NCI-H82 (cell line): ENCODE measurements at regions not wholly inside any gene's neighbourhood (a gene's known extent, or its start where the extent isn't known, plus 50 kb on each side); places are given as distances from the start of the nearest gene placed in this dataset.

Experiments
- DNase-seq: peaks from one replicate; lab custom pipeline; 2025; lab: John Stamatoyannopoulos, UW

DNA sequence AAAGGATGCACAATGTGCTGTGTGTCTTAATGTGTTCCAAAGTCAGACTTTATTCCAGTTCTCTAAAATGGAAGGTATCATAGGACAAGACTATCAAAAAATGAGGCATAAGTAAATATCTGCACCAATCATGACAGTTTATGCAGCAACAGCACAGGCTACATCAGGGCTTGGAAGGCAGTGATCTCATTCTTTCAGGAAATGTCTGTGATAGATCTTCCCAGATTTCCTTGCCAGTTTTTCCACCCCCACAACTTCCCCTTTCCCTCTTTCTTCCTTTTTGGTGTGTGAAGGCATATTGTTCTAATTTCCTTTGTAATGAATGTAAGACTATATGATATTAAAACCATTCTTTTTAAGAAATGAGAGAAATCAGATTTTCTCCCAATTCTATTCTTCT is 326.7 kb downstream of the ATP23 start:
- DNase-seq, result no peak

DNA sequence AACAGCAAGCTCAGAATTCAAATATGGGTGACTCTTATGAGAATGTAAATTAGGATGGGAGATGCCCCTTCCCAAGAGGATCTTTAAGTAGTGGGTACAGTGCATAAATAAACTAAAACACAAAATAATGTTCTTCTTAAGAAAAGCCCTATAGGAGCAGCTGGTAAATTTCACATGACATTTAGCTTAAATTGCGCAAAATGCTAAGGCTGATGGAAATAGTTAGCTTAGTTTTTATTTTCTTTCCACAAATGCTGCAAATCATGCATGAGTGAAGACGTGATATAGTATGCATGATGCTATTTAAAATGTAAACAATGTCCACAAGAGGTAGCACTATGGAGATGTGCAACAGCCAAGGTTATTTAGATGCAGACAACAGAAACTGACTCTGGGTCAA is 328.1 kb downstream of the ATP23 start:
- DNase-seq, result no peak

DNA sequence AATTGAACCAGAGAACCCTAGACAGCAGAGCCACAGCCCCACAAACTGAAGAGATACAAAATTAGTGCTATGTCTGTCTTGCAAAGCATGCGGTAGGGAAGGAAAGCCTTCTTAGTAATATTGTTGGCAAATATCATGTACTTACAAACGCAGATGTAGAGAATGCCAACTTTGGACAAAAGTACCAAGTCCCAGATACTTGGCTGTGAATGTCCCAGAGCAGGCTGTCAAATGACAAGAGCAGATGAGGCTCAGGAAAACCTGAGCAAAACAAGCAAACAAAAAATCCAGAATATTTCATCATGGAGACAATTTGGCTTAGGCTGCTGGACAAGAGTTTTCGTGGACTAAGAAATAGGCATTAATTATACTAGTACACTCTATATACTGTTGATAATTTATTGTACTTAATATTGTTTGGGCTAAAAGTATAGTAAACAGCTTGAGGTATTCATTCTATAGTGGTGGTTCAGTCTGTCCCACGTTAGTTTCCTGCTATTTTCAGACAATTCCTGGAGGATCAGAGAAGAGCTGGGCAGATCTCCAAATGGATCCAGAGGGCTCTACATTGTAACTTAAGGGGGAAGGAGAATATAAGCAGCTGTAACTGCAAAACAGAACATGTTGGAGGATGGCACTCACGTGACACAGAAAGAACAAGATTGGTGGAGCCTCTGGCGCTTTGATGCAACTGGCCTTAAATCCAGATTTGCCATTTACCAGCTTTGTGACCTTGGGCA is 329.8 kb downstream of the ATP23 start:
- no peak for DNase-seq

DNA sequence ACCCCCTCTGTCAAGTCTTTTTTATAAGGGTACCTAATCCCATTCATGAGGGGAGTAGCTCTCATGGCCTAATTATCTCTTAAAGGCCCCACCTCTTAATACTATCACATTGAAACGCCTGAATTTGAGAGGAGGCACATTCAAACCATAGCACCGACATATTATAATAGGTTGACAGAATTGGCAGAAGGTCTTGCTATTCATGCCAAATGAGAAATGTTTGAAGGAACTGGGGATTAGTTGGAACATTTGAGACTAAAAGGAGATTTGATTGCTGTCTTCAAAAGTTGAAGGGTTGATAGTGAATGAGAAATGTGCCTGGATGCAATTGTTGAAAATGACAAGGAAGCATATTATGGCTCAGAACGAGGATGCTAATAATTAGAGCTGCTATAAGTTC is 331.1 kb downstream of the ATP23 start:
- no peak for DNase-seq

DNA sequence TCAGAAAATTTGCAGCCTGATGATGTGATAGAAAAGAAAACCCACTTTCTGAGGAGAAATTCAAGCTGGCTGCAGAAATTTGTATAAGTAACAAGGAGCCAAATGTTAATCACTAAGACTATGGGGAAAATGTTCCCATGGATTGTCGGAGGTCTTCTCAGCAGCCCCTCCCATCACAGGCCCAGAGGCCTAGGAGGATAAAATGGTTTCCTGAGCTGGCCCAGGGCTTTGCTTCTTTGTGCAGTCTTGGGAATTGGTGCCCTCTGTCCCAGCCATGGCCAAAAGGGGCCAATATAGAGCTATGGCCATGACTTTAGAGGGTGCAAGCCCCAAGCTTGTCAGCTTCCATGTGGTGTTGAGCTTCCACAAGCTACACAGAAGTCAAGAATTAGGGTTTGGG is 335.9 kb downstream of the ATP23 start:
- no peak for DNase-seq

DNA sequence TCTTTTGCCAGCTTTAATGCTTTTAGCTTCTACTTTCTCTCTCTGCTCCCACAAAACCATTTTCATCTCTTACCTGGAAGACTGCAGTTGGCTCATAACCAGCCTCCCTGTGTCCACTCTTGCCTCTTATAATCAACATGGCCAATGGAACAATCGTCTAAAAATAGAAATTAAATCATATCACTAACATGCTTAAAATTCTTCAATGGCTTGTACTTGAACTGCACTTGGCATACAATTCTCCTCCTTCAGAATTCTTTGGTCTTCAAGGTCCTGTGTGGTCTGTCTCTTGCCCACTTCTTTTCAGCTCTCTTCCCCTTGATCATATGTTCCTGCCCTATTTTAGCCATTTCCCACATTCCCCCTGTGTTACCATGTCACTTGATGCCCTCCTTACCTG is 342.2 kb downstream of the ATP23 start:
- DNase-seq, result no peak

DNA sequence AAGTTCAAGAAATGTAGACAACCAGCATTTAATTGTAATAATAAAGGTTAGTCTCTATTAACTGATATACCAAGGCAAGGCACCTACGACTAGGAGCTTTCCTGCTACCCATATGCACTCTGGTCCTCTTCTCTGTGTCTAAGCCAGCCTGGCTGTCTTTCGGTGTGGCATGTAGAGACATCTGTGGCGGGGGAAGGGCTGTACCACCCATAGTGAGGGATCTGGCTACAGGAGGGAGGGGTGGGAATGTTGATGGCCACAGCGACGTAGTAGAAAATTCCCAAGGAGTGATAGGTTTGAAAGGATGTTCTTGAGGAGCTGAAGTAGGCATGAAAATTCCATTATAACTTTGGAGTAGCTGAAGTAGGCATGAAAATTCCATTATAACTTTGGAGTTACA is 344.2 kb downstream of the ATP23 start:
- DNase-seq, result peak; percentile 94

DNA sequence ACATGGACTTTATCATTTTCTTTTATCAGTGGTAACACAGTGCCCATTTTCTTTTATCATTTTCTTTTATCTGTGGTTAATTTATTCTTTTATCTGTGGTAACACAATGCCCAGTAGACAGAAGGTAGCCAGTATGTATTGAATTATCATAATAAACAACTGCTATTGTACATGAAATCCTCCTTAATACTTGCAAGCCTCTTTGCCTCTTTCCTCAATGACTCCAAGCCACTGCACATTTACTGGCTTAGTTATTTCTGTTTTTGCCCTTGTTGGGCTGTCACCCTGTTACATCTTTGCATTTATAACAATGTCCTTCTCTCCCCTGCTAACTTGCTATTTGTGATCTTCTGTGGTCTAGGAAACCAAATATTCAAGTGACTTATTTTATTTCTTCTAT is 345.0 kb downstream of the ATP23 start:
- peak; percentile 53 for DNase-seq

DNA sequence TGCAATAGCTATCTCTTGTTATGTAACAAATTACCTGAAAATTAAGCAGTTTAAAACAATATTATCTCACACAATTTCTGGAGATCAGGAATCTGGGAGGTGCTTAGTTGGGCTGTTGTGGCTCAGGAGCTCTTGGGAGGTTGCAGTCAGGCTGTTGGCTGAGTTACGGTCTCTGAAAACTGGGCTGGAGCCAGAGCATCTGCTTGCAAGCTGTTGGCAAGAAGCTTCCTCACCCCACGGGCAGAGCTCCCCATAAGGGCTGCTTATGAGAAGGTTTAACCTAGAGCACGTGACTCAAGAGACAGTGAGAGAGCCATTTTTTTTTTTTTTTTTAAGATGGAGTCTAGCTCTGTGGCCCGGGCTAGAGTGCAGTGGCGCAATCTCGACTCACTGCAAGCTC is 346.8 kb downstream of the ATP23 start:
- no peak for DNase-seq

DNA sequence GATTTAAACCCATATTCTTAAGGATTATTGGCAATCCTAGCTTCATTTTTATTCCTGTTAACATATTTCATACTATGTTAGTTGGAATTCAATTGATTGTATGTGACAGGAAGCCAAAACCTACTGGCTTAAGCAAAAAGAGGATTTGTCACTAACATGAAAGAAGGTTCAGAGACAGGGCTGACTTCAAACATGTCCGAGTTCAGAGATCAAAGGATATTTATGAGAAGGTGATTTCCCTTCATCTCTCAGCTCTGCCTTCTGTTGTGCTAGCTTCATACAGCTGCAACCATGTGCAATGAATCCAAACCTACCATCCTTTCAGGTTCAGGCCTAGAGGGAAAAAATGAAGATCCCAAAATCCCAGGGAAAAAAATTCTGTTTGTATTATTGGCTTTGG is 349.7 kb downstream of the ATP23 start:
- DNase-seq, result no peak

DNA sequence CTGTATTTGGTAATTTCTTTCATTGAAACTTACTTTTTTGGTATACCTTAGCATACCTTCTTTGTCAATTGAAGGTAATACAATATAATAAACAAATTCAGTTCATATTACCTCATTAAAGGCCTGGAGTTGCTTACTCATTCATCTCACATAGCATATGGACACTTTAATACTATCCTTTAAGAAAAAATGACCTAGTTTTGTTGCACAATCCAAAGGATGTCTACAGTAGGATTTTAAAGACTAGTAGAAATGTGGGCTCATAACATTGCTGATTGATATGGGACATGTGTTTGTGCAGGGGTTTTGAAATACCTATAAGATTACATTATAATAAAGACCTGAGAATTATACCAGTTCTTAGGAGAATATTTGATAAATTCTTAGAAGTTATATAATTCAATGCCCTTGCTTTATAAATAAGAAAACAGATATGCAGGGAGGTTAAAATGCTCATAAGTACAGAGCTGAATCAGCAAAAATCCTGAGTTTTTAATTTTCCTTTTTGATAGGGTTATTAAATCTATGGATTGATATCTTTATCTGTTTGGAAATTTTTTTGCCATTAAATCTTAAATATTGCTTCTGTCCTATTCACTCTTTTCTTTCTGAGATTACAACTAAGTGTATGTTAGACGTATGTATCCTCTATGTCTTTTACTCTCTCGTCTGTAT is 352.1 kb downstream of the ATP23 start:
- no peak for DNase-seq

DNA sequence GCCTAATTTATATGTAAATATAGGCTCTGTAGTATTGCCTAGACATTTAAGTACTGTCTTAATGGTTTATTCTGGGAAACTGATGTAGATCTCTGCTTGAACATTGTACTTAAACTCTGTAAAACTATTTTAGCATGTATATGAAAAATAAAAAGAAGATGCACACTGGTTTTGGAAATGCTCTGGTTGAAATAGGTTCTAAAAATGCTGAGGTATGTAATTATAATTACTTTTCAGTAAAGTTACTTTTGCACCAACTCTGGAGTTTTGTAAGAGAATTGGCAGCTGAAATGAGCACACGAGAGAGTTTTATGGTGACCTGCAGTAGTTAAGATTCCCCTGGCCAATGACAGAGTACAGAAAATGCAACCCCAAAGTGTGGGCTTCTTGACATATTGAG is 353.9 kb downstream of the ATP23 start:
- no peak for DNase-seq

DNA sequence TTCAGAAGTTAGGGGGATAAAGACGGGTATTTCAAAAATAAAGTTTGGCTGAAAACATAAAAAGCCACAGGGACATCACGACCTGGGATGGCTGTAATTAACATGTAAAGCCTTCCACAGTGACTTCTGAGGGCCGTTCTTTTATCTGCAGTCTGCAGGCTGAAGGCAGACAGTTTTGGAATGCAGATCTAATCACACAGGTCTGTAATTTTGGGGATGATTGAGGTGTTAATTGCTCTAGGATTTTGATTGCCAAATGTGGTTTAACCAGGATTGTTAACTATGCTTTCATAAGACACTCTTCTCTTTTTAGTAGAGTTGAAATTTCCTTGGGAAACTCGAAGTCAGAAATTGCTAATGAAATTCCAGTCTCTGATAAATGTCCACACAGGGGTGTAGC is 355.5 kb downstream of the ATP23 start:
- no peak for DNase-seq

DNA sequence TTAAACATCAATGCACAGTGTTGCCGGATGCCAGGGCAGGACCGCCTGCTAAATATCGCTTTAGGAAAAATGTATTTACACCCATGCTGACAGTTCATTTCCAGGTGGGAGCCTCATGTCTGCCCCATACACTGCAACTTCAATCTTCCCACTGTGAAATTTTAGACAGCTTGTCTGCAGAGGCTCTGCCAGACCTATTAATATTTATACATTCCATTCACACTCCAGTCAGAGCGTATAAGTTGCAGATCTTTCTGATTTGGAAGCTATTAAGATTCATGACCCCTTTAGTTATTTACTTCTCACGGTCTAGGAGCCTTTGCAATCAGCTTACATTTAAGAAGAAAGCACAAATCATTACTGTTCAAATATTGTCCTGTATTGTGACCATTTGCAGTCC is 357.4 kb downstream of the ATP23 start:
- no peak for DNase-seq

DNA sequence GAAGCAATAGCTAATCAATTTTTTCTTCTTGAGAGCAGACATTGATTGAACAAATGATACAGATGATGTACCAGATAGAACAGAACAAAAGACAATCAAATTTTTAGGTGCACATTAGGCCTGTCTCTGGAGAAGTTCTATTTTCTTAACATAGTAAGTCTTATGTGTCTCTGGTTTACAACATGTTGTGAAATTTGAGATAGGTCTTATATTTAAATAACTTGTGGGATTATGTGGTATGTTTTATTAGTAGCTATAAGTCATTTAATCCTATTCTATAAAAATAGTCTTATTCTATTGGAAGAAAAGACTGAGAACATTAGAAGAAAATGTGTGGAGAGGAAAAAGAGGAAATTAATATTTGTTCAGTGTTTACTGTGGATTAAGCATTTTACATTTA is 358.0 kb downstream of the ATP23 start:
- DNase-seq, result no peak

DNA sequence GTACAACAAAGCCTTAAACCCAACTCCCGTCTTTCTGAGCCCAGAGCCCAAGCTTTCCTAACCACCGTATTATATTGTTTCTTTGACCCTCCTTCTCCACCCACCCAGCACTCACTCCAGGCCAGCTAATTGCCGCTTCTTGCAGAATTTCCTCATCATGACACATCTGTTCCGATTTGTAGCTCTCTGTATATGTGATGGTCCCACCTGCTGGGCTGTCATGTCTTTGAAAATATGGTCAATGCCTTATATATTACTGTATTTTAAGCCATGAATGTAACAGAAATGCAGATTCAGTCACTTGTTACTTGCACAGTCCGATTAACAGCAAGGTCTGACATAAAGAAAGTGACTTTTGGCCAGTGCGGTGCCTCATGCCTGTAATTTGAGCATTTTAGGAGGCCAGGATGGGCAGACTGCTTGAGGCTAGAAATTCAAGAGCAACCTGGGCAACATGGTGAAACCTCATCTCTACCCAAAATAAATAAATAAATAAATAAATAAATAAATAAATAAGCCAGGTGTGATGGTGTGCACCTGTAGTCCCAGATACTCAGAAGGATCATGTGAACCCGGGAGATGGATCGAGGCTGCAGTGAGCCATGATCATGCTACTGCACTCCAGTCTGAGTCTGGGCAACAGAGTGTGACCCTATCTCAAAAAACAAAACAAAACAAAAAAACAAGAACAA is 359.8 kb downstream of the ATP23 start:
- no peak for DNase-seq

DNA sequence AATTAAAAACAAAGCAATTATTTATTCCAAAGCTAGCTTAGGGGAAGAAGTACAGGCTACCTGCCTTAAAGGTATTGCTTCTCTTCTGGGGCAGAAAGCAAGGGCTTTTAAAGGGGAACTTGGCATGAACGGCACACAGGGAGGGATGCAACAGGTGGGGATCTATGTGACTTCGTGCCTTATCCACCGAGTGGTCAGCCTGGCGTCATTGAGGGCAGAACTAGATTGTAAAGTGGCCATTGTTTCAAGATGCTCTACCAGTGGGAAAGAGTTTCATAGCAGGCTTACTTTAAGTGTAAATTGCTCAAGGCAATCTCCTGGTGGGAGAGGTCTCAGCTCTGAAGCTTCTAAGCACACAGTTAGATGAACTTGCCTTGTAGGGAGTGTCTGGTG is 360.4 kb downstream of the ATP23 start:
- no peak for DNase-seq

DNA sequence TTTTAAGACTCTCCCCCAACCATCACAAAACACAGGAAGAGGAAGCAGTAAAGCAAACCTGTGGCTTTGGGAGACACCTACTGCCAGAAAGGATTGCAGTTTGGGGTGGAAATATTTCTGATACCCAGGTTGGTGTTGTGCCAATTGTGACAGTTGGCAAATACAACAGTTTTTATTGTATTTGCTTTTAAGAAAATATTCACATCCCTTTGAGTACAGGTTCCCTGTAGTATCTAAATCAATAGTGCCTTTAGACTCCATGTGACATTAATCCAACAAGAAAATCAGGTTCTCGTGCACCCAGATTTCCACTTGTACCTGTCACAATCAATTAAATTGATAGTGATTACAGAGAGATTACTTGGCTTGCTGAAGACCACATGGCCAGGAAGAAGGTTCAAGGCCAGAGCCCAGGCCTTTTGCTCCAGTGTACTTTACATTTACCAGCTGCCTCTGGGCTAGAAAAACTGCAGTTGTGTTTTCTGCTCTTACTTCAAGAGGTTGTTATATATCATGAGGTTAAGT is 361.2 kb downstream of the ATP23 start:
- DNase-seq, result peak; percentile 75

DNA sequence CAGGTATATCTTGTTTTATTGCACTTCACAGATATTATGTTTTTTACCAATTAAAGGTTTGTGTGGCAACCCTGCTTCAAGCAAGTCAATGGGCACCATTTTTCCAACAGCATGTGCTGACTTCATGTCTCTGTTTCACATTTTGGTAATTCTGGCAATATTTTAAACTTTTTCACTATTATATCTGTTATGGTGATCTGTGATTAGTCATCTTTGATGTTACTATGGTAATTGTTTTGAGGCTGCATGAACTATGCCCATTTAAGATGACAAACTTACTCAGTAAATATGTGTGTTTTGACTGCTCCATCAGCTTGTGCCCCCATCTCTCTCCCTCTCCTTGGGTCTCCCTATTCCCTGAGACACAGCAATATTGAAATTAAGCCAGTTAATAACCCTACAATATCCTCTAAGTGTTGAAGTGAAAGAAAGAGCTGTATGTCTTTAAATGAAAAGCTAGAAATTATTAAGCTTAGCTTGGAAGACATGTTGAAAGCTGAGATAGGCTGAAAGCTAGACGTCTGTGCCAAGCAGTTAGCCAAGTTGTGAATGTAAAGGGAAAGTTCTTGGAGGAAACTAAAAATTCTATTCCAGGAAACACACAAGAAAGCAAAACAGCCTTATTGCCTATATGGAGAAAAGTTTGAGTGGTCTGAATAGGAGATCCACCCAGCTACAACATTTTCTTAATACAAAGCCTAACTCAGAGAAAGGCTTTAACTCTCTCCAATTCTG is 365.1 kb downstream of the ATP23 start:
- DNase-seq, result no peak

DNA sequence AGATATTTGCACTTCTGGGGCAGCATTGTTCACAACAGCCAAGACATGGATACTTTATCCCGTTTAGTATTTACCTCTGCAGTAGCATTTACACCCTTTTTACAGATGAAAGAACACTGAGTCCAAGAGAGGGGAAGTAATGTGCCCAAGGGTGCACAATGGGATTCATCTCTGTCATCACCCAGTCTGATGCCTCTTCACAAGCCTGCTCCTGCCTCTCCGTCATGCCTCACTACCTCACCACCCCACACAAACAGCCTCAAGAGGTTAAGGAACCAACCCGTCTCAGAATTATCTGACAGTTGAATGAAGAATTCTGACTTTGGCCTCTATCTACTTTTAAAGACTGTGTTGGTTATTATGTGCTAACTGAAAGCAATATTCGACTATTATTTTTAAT is 368.4 kb downstream of the ATP23 start:
- DNase-seq, result no peak

DNA sequence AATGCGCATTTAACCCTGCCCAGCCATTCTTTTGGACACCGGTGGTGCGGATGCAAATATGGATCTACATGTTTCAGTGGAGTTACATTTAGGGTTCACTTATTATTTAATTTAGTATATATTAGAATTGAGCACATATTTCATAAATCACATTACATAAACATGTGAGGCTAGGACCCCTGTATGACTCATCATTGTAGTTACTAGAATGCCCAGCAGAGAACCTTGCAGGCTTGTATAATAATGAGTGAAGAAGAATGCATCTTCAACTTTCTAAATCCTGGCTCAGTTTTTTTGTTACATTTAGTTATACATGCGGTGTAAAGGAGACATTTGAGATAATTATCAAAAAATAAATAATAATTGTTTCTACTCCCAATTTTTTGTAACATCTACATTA is 369.0 kb downstream of the ATP23 start:
- DNase-seq, result no peak

DNA sequence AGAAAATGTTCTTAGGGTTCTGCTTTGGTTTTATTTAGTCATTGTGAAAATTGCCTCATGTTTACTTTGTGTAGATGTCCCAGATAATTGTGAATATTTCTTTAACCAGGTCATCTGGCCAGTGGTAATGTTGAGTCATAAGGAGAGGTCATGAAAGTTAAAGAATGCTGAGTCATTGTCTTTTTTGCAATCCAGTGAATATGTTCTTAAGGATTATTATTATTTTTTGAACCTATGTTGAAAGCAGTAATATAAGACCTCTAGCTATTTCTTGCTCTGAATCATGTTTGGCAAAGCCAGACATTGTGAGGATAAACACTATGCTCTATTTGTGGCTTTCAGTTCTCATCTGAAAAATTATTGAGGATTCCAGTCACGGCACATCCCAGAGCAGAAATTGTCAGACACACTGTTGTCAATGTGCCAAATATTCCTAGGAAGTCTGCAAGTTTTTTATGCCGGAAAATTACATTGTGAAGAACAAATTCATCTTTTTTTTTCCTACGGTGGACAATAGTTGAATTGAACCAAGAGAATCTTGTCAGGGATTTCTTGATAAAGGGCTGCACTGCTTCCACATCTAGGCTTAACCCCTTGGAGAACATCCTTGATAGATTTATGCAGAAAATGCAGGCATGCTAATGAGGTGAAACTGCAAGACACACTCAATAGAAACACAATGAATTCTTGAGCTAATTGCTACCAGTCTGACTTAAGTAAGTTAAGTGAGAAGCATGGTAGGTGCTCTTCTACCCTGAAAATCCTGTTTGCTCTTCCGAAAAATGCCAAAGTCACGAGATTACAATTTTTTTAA is 369.6 kb downstream of the ATP23 start:
- DNase-seq, result no peak
